ENCODE measurements at regions not wholly inside any gene's neighbourhood (a gene's known extent, or its start where the extent isn't known, plus 50 kb on each side); places are given as distances from the start of the nearest gene placed in this dataset.

DNA sequence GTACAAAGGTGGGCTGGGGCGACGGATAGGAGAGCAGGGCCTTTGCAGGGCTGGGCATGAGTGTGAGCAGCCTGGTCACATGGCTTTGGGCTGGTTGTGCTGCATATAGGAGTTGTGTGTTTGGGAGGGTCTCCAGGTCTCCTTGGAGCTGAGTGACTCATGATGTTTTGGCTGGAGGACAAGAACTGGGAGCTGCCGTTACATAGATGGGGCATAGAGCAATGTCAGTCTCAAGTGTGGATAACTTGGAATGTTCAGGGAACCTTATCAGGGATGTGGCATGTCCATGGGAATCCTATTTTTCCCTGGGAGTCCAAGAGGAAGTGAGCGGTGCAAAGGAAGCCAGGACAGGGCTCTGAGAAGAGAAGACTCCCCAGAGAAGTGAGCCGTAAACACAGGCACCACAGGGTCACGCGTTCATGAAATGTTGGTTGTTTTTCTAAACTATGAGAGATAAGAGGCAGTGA, 136.4 kb upstream of the KCNE2 start:
- TF ChIP-seq, protein P1, sequence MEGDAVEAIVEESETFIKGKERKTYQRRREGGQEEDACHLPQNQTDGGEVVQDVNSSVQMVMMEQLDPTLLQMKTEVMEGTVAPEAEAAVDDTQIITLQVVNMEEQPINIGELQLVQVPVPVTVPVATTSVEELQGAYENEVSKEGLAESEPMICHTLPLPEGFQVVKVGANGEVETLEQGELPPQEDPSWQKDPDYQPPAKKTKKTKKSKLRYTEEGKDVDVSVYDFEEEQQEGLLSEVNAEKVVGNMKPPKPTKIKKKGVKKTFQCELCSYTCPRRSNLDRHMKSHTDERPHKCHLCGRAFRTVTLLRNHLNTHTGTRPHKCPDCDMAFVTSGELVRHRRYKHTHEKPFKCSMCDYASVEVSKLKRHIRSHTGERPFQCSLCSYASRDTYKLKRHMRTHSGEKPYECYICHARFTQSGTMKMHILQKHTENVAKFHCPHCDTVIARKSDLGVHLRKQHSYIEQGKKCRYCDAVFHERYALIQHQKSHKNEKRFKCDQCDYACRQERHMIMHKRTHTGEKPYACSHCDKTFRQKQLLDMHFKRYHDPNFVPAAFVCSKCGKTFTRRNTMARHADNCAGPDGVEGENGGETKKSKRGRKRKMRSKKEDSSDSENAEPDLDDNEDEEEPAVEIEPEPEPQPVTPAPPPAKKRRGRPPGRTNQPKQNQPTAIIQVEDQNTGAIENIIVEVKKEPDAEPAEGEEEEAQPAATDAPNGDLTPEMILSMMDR (IDR thresholded peaks at IDR 0.05): no peak
- TF ChIP-seq POLR2AphosphoS5 (IDR thresholded peaks at IDR 0.05): no peak
- no peak for TF ChIP-seq POLR2A (IDR thresholded peaks at IDR 0.05)
